Activated T-helper 1 cell treated with anti-CD3 and anti-CD28 coated beads, Interleukin-12 subunit alpha, Interleukin-12 subunit beta, Interleukin-2, Interleukin-4 antibody, amounts not matched to agents 30 ng/mL and 10 ng/mL and 1 ng/mL, durations not matched to agents 14 hours and 24 hours and 36 hours (primary cell): ENCODE measurements at regions not wholly inside any gene's neighbourhood (a gene's known extent, or its start where the extent isn't known, plus 50 kb on each side); places are given as distances from the start of the nearest gene placed in this dataset.
"Not testable (repeated sequence)": the region's sequence is repeated elsewhere in the genome, so short reads cannot be mapped to it uniquely, and the experiment has no call there.

ENCODE experiments used
- DNase-seq: peaks from one replicate; pipeline ENCODE4 v3.0.0; 2021; ENCODE audit warnings: low spot score
- H3K27ac Mint-ChIP-seq: one replicate; pipeline ENCODE4 v1.8.0; 2021; ENCODE audit warnings: mild to moderate bottlenecking, mixed read lengths
- H3K27me3 Mint-ChIP-seq: one replicate; pipeline ENCODE4 v1.8.0; 2022; ENCODE audit warnings: mild to moderate bottlenecking, moderate library complexity, mixed read lengths; ENCODE audit not compliant: insufficient read depth
- H3K36me3 Mint-ChIP-seq: one replicate; pipeline ENCODE4 v1.8.0; 2021; ENCODE audit warnings: low read depth, mixed read lengths
- H3K4me1 Mint-ChIP-seq: one replicate; pipeline ENCODE4 v1.8.0; 2021; ENCODE audit warnings: low read depth, mixed read lengths
- H3K4me3 Mint-ChIP-seq: one replicate; pipeline ENCODE4 v1.8.0; 2021; ENCODE audit warnings: mild to moderate bottlenecking, moderate library complexity, mixed read lengths
- H3K9me3 Mint-ChIP-seq: one replicate; pipeline ENCODE4 v1.8.0; 2021; ENCODE audit warnings: mixed read lengths
- intact Hi-C: fragments of 100-400 bp; cut with micrococcal nuclease; formaldehyde crosslinking; loops from one replicate; pipeline ENCODE4 v1.15.1; 2024

GRCh38 chrX:3788494-3789233, 75.2 kb upstream of the PRKX start:
- Mint-ChIP-seq H3K9me3 (peaks cover 12% of the 10 kb centered on the region), H3K36me3 (no peaks in the 10 kb centered on the region), H3K27ac (no peak overlapping the region), H3K4me1 (peaks cover 9% of the 10 kb centered on the region), H3K4me3 (no peak overlapping the region), H3K27me3 (peaks cover 13% of the 10 kb centered on the region)
- no peak for DNase-seq
- intact Hi-C loops: loop anchor here (10.0 kb wide), 1 partner anchor 124 kb away; no protein-coding TSS in a partner anchor

DNA sequence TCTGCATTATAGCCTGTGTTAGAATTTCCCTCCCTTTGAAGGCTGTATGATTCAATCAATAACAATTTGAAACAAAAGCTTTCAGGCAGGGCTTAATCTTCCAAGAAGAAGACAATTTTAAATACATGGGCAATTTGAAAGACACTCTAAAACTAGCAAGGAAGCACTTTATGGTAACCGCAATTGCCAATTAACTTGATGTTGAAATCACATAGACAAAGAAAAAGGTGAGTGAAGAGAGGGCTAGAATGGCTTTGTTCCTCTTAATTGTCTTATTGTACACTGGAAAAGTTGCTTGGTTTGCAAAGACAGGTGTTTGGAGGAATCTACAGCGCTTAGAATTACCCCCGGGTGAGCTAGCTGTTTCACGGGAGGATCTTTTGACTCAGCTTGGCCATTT, 74.4 kb upstream of the PRKX start:
- no peak overlapping the region for H3K4me3 Mint-ChIP-seq
- H3K4me1 Mint-ChIP-seq: peaks cover 9% of the 10 kb centered on the region
- peaks cover 12% of the 10 kb centered on the region for H3K9me3 Mint-ChIP-seq
- peaks cover 13% of the 10 kb centered on the region for H3K27me3 Mint-ChIP-seq
- DNase-seq: no peak
- H3K36me3 Mint-ChIP-seq: no peaks in the 10 kb centered on the region
- no peak overlapping the region for H3K27ac Mint-ChIP-seq
- intact Hi-C loops: loop anchor here (10.0 kb wide), 1 partner anchor 123 kb away; no protein-coding TSS in a partner anchor

DNA sequence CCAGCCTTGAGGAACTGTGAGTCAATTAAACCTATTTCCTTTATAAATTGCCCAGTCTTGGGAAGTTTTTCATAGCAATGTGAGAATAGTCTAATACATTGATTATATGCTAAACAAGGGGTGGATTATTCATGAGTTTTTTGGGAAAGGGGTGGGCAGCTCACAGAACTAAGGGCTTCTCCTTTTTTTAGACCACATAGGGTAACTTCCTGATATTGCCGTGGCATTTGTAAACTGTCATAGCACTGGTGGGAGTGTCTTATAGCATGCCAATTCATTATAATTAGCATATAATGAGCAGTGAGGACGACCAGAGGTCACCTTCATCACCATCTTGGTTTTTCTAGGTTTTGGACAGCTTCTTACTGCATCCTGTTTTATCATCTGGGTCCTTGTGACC, 72.4 kb upstream of the PRKX start:
- not testable (repeated sequence) for DNase-seq, H3K27ac Mint-ChIP-seq, H3K27me3 Mint-ChIP-seq, H3K36me3 Mint-ChIP-seq, H3K4me3 Mint-ChIP-seq
- intact Hi-C loops: loop anchor here (10.0 kb wide), 1 partner anchor 121 kb away; no protein-coding TSS in a partner anchor
- Mint-ChIP-seq H3K9me3 (peaks cover 12% of the 10 kb centered on the region), H3K4me1 (peaks cover 14% of the 10 kb centered on the region)

GRCh38 chrX:3780564-3780963, 67.1 kb upstream of the PRKX start:
- Mint-ChIP-seq H3K4me1 (peaks cover 22% of the 10 kb centered on the region), H3K27me3 (no peaks in the 10 kb centered on the region), H3K4me3 (no peak overlapping the region), H3K27ac (no peak overlapping the region), H3K36me3 (no peaks in the 10 kb centered on the region), H3K9me3 (peaks cover 16% of the 10 kb centered on the region)
- no peak for DNase-seq
- intact Hi-C loops: loop anchor here (10.0 kb wide), 1 partner anchor 116 kb away; no protein-coding TSS in a partner anchor

DNA sequence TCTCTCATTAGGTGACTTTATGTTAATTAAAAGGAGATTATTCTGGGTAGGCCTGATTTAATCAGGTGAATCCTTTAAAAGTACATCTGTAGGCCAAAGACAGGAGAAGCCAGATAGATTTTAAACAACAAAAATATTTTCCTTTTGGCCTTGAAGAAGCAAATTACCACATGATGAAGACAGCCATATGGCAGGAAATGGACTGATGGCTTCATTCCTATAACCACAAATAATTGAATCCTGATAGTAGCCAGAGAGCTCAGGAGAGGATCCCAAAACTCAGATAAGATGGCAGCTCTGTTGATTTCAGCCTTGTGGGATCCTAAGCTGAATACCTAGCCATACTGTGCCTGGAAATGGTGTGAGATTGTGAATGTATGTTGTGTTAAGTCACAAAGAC, 66.1 kb upstream of the PRKX start:
- intact Hi-C loops: no loop called here
- Mint-ChIP-seq H3K27ac (no peak overlapping the region), H3K4me1 (peaks cover 22% of the 10 kb centered on the region), H3K36me3 (no peaks in the 10 kb centered on the region), H3K27me3 (no peaks in the 10 kb centered on the region), H3K4me3 (no peak overlapping the region), H3K9me3 (peaks cover 9% of the 10 kb centered on the region)
- no peak for DNase-seq

DNA sequence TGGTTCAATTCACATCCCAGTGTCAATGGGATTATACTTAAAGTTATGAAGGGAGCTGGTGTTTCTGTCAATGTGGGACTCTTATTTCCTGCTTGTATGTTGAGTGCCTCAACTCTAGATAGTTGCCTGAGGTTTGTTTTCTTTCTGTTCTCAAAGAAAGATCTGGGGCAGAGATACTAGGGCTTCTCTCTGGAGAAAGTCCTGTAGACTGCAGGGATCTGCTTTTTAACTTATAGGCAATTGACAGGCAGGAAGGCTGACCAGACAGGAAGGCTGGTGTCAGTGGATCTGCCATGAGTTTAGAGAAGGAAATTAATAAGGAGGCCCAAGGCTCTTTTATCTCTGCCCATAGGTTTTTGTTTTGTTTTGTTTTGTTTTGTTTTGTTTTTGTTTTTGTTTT, 64.0 kb upstream of the PRKX start:
- H3K4me1 Mint-ChIP-seq: peaks cover 22% of the 10 kb centered on the region
- intact Hi-C loops: no loop called here
- DNase-seq: no peak
- H3K27me3 Mint-ChIP-seq: peaks cover 5% of the 10 kb centered on the region
- no peak overlapping the region for H3K27ac Mint-ChIP-seq
- H3K9me3 Mint-ChIP-seq: peaks cover 6% of the 10 kb centered on the region
- H3K4me3 Mint-ChIP-seq: no peak overlapping the region
- no peaks in the 10 kb centered on the region for H3K36me3 Mint-ChIP-seq

GRCh38 chrX:3771766-3772165, 58.3 kb upstream of the PRKX start:
- H3K9me3 Mint-ChIP-seq: no peaks in the 10 kb centered on the region
- H3K36me3 Mint-ChIP-seq: no peaks in the 10 kb centered on the region
- H3K4me1 Mint-ChIP-seq: no peaks in the 10 kb centered on the region
- DNase-seq: no peak
- H3K4me3 Mint-ChIP-seq: no peak overlapping the region
- intact Hi-C loops: no loop called here
- peaks cover 5% of the 10 kb centered on the region for H3K27me3 Mint-ChIP-seq
- H3K27ac Mint-ChIP-seq: no peak overlapping the region

DNA sequence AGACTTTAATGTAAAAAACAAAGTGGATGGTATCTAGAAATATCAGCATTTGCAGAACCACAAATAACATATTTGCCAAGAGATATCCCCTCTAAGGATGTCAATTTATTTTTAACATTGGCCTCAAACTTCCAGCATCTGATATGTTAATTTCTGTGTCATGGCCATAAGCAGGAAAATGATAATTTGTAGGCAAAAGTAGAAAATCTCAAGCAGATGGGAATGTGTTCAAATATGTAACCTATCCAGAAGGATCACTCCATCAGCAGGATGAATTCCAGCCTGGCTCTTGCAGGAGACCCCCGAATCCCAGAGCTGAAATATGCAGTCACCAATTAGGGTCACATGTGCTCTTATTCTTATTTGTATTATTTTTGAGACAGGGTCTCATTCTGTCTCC, 55.4 kb upstream of the PRKX start:
- Mint-ChIP-seq H3K4me3 (no peak overlapping the region), H3K27me3 (peaks cover 8% of the 10 kb centered on the region), H3K9me3 (peaks cover 9% of the 10 kb centered on the region), H3K27ac (no peak overlapping the region), H3K36me3 (peaks cover 1% of the 10 kb centered on the region), H3K4me1 (no peaks in the 10 kb centered on the region)
- DNase-seq: no peak
- intact Hi-C loops: no loop called here
